SK-N-MC (cell line): ENCODE measurements at regions not wholly inside any gene's neighbourhood (a gene's known extent, or its start where the extent isn't known, plus 50 kb on each side); places are given as distances from the start of the nearest gene placed in this dataset.

ENCODE experiments used
- EZH2 ChIP-seq: fragments of 200-600 bp; sonication (generic); IDR thresholded peaks from one replicate; pipeline ENCODE4 v1.6.1; 2017; ENCODE audit warnings: antibody characterized with exemption
- FOXP2 ChIP-seq: optimal IDR thresholded peaks from 2 replicates; pipeline ENCODE3; 2011; ENCODE audit warnings: mild to moderate bottlenecking, moderate library complexity; ENCODE audit not compliant: insufficient read depth; ENCODE audit errors: extremely low read length, control extremely low read depth
- POLR2AphosphoS5 ChIP-seq: IDR thresholded peaks from 2 replicates; pipeline ENCODE4 v1.6.1; 2012; ENCODE audit warnings: mild to moderate bottlenecking, low read depth, low read length, borderline replicate concordance

DNA sequence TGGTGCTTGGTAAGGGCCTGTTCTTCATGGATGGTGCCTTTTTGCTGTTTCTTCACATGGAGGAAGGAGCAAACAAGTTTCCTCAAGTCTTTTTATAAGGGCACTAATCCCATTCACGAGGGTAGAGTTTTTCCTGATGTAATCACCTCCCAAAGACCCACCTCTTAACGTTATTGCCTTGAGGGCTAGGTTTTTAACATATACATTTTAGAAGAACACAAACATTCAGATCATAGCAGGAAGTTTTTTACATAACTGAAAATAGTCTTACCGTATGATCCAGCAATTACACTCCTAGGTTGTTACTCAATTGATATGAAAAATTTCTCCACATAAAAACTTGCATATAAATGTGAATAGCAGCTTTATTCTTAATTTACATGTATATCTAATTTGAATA, 976.3 kb downstream of the DSC3 start:
- TF ChIP-seq POLR2AphosphoS5 (no peak), EZH2 (no peak), FOXP2 (no peak)
